ENCODE measurements at regions not wholly inside any gene's neighbourhood (a gene's known extent, or its start where the extent isn't known, plus 50 kb on each side); places are given as distances from the start of the nearest gene placed in this dataset.

DNA sequence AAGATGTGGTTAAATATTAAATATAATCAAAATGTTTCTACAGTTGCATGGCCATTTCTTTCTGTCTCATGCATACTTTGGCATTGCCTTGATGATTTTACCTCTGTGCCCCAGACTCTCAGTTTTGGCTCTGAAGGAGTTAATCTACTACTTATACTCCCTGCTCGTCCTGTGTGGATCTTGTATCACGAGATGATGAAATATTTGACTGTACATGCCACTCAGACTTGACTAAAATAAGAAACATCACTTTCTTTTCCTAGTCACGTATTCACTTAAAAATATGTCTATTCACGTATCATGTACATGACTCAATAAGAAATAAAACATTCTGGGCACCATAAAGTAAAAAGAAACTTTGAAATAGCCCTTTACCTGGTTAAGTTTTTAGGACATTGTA is 397.7 kb downstream of the RFPL4B start:
- FAIRE-seq, result no peak

DNA sequence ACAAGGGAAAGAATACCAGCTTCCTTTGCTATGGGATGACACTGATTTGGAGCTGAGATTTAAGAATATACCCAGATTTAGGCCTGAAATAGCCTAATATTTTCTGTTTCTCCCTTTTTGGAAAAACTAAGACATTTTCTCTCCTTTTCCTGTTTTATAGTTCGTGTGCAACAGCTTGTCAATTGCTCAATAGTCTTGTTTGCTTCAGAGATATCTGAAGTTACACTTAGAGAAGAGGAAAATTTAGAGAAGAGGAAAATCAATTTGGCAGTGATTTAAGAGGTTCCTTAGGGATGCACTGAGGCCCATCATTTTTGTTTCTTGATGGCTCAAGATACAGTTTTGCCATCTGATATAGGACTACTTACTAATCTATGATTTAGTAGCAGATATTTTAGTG is 398.6 kb downstream of the RFPL4B start:
- no peak for FAIRE-seq

DNA sequence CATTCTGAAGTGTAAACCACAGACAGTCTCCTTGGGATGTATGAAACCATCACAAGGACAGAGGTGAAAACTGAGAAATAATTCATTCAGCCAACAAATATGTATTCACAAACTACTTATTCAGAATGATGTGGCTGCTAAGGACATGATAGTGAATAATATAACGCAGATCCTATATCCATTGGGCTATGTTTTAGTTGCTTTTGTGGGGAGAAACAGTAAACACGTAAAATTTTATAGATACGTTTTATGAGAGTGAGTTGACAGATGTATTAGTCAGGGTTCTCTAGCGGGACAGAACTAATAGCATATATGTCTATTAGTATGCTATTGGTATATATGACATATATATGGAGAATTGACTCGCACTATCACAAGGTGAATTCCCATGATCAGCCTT is 402.5 kb downstream of the RFPL4B start:
- no peak for FAIRE-seq

DNA sequence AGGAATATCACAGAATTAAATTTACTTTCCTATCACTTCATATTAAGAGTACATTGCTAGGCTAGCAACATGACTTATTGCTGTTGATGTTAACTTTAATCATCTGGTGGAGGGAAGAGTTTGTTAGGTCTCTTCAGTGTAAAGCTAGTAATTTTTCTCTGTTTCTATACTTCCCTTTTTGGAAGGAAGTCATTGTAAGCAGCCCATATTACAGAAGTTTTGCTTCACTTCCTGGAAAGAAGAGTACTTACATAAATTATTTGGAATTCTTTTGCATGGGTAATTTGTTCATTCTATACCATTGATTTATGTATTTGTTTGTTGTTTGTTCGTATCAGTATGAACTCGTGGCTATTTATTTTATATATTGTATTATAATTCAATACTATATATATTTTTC is 405.2 kb downstream of the RFPL4B start:
- FAIRE-seq, result no peak

DNA sequence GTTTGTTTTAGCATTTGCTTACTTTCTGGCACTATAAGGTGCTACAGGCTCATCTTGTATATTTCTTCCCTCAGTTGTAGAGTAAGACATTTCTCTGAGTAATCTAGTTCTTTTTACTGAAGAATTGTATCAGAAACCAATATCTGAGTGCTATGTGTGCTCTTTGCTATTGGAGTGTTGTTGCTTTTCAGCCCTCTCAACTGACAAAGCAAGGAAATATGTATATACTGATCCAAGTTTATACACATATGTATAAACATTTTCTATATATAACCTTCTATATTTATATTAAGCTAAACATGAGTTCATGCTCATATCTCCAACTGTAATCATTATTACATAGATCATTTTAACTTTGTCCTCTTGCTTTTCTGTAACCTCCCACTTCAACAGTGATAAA is 405.7 kb downstream of the RFPL4B start:
- FAIRE-seq, result no peak

DNA sequence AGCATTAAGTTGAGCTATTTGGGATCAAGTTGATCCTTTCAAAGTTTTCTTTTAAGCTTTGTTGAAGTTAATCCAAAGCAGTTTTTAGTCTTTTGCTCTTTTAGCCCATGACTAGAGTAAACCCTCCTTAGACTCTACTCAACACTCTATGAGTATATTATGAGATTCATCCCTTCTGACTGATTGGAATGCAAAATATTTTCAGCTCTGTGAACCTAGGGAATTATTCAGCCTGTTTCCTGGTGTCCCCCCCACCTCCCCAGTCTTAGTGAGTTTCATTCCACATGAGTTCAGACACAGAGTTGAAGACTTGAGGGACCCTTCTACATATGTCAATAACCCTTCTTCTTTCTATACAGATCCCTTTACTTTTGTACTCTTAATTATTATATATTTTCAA is 413.7 kb downstream of the RFPL4B start:
- no peak for FAIRE-seq

DNA sequence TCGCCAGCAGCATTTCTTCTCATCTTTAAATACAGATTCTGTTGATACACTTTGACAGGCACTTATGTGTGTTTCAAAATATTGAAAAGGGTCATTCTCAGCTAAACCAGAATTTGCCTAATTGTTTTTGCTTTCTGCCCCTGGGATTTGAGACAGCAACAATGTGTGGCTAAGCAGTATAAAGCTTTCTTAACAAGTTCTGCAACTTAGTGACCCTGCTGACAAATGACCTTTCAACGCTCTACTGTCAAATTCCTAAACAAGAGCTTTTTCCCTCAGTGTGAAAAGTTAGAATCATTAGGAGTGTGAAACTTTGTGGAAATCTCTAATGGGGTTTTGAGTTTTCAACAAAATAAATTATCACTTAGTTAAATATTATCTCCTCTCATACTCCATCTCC is 414.6 kb downstream of the RFPL4B start:
- FAIRE-seq, result no peak

DNA sequence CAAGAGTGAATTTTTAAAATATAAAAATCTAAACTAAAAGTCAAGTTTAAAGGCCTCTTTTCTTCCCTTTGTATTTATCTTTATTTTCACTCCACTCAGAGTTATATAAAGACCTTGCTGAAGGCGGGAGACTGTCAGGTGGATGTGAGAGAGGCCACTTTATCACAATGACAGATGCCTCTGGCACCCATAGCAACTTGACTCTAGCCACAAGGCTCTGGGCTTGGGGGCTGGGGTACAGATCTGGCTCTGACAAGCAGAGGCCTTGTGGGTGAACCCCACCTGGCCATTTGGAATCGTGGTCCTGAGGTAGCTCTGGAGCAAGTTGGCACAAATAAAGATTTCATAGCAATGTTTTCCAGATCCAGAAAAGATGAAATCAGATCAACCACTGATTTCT is 417.2 kb downstream of the RFPL4B start:
- FAIRE-seq, result no peak

DNA sequence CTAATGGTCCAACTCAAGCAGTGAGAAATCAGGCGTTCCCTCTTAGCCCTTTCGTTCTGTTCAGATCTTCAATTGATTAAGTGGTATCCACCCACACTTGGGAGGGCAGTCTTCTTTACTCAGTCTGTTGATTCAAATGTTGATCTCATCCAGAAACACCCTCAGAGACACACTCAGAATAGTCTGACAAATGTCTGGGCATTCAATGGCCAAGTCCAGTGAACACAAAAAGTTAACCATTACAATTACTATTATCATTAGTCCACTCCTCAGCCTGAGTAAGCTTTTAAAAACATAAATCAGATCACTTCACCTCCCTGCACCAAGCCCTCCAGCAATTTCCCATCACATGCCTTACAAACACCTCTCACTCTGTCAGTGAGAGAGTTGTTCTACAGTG is 423.2 kb downstream of the RFPL4B start:
- no peak for FAIRE-seq

DNA sequence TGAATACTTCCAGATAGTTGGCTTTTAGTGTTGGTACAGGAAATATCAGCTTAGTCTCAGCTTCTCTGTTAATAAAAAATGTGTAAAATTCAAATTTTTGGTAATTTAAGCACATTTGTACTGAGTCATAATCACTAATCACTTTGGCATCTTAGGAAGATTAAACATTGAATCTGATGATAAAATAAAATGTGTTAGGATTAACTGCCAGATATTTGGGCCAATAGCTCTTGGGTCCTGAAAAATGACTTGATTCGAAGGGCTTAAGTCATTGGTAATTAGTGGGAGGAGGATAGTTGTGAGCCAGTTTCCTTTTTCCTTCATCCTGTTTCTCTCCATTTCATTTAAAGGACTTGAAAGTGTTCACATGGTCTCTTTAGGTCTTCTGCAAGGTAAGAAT is 426.1 kb downstream of the RFPL4B start:
- FAIRE-seq, result no peak

DNA sequence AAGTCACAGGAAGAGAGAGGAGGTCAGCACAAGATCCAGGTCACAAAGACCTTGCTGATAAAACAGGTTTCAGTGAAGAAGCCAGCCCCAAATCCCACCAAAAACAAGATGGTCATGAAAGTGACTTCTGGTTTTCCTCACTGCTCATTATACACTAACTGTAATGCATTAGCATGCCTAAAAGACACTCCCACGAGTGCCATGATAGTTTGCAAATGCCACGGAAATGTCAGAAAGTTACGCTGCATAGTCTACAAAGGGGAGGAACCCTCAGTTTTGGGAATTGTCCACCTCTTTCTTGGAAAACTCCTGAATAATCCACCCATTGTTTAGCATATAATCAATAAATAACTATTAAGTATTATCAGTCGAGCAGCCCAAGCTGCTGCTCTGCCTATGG is 427.2 kb downstream of the RFPL4B start:
- FAIRE-seq, result no peak

DNA sequence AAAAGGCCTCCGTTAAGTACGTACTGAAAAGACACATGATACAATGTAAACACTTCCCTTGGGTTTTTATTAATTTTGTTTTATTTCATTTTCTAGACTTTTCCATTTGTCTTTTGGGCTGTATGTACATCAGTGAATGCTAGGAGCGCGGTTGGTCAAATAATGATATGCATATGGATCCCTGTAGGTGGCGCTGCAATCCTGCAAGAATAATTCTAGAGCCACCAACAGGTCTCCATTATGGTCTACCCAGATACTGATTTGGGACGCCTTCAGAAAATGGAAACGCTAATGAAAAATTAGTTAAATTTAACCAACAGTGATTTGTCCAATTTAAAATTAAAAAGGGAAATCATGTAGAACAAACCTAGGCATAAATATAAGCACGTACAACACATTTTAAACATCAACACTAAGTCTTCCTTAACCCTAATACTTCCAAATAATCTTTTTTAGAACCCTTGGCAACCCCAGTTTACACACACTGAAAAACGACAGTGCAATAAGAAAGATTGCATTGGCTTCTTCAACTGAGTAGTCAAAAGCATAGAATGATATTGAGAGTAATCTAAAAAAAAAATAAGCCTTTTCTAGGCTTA is 433.5 kb downstream of the RFPL4B start:
- FAIRE-seq, result peak; percentile 96

DNA sequence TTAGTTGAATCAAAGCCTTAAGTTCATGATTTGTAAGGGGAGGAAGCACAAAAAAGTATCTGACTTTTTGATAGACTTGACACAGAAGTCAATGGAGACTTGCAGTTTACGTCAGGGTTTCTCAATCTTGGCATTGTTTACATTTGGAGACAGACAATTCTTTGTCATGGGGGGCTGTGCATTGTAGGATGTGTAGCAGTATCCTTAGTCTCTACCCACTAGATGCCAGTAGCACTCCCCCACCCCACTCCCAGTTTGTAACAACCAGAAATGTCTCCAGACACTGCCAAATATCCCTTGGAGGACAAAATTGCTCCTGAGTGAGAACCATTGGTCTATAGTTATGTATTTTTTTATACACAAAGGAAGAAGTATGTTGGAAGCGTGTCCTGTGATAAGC is 434.1 kb downstream of the RFPL4B start:
- no peak for FAIRE-seq

DNA sequence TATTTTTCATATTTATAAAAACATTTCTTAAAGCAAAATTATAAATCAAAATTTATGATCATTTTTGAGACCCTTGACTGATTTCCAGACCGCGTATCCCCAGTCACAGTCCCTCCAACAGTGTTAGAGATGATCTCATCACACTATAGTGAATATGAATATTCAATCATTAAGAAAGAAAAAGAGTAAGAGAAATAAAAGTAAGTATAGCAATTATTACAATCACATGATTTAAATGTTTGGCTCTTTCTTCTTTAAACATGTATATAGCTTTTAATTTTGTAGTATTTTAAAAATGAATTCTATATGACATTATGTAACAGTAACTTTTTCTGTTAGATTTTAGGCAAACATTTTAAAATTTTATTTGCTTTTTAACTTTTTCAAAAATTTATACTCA is 438.3 kb downstream of the RFPL4B start:
- FAIRE-seq, result peak; percentile 76

DNA sequence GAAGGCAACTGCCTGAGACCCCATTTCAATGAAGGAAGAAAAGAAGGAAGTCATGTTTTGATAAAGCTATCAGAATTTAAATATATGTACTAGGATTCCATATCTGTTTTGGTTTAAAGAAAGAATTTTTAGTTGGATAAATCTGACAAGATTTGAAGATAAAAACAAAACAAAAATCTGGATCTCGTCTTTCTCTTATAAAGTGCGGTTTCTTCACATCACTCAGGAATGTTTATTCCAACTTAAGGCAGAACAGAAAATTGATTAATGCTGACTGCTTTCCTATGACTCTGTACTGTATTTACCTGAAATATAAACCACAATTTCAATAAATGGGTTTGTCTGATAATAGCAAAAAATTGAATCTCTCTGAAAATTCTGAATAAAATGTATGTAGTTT is 439.7 kb downstream of the RFPL4B start:
- no peak for FAIRE-seq

DNA sequence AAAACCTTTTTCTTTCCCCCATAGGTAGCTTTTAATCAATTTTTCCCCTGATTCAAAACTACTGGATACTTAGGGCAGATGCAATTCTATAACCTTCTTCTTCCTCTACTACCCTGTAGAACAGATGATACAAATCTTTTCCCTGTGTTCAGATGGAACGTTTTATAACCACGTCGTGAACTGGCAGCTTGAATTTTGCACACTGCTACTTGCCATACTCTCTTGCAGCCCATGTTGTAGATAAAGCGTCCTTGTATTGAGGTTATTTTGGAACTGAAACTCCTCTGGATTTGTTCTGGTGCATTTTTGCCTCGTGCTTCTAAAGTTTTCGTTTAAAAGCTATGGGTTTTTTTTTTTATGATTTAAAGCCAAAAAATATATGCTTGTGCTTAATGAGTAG is 440.2 kb downstream of the RFPL4B start:
- FAIRE-seq, result no peak

DNA sequence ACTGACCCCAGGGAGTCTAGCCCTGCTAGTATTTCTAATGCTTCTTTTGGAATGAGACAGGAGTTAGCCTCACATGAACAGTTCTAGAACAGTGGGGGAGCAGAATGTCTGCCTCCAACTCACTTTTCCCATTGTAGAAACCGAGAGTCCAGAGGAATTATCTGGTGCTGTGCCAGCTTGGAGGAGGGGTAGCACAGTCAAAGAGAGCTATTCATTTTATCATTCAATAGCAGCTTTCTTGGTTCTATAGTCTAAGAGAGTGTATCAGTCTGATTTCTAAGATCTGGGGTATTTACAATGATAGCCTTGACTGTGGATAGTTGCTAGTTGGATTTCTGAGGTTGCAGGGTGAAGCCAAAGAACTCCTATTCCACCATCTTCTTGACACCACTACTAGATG is 448.2 kb downstream of the RFPL4B start:
- no peak for FAIRE-seq

DNA sequence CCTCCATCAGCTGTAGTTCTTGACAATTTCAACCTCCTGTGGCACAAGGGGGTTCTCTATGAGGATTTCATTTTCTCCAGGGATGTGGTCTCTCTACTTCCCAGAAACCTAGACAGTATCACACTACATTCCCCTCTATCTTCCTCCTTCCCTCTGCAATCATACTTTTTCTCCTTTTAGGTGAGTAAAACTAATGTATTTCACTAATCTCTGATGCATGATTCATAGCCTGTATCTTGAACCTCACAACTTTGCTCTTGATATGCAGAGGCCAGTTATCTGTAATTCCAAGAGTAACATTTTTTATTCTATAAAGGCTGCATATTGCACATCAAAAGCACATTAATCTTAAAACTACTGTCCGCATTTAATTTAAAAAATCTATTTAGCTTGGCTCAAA is 449.6 kb downstream of the RFPL4B start:
- FAIRE-seq, result no peak

DNA sequence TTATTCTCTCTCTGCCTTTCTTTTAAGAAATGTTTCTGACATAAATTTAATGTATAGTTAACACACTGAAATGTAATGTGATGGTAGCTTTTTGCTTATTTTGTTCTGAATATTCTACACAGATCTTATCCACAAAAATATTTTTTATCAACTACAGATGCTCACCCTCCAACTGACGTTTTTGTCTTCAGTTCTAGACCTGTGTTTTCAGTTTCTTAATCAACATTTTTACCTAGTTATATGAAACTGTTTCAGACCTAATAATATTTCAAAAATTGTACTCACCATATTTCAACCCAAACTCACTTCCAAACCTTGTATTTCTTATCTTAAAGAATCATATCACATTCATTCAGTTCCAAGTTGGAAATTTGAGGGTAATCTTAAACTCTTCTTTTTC is 452.8 kb downstream of the RFPL4B start:
- FAIRE-seq, result no peak

DNA sequence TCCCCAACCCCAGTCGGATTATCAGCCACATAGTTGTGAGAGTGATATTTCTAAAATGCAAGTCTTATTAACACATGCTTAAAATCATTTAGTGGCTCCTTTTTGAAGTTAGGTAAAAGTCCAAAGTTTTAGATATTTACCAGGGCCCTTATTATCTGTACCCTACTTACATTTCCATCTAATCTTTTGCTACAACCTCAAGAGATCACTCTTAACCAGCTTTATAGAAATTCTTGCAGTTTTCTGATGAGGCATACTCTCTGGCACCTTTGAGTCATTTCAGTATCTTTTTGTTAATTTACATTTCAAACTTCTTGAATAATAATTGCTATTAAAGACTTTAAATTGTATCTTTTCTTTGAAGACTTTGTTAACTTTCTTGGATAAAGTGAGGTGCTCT is 453.3 kb downstream of the RFPL4B start:
- FAIRE-seq, result no peak

DNA sequence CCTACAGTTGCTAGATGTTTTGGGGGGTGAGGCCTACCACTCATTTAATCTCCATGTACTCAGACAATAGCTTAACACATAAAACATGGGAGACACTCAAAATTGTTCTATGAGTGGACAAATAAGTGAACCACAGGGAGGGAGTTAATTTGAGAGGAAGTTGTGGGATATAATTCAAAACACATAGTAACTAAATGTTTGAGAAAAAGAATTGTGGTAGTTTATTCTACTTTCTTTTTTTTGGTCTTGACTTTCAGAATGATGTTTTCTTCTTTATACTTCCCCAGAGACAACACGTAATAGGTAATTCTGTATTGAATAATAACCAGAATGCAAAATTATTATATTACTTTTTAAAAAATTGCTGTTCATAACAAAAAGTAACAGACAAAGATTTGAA is 453.8 kb downstream of the RFPL4B start:
- peak; percentile 57 for FAIRE-seq

DNA sequence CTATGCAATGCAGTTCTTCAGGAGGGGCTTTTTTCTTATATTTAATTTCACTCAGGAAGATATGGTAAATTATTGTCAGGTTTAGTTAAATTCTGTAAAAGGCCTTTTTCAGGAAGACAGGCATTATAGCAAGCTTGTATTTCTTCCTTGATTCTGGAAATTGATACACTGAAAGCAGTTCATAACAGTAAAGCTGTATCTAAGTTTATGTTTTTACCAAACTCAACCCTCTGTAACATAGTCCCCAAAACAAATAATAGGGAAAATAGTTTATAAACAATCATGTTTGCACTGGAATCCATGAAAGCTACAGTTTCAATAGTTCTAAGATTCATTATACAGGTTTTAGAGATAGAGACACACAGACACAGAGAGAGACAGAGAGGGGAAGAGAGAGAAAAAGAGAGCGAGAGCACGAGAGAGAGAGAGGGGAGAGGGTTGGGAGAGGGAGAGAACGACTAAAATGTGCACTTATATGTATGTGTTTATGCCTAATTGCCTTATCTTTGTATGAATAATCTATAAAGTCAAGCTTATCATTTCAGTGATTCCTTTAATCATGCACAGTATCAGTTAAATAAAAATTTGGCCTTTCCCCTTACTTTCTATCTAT is 454.4 kb downstream of the RFPL4B start:
- FAIRE-seq, result no peak

DNA sequence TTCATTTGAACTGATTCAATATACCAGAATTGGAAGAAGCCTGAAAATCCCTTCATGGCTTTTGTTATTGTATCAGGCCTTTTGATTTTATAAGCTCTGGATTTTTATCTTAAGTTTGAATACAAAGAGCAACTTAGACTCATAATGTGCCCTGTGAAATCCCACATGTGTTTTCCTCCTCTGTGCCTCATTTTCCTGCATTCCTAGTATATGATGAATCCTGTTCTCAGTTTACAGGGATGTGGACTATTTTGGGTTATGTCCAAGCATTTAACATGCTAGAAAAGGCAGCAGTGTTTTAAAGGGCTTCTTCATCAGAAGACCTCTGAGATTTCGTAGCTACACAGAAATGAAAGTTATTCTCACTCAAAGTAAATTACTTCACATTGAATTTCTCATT is 455.0 kb downstream of the RFPL4B start:
- no peak for FAIRE-seq

DNA sequence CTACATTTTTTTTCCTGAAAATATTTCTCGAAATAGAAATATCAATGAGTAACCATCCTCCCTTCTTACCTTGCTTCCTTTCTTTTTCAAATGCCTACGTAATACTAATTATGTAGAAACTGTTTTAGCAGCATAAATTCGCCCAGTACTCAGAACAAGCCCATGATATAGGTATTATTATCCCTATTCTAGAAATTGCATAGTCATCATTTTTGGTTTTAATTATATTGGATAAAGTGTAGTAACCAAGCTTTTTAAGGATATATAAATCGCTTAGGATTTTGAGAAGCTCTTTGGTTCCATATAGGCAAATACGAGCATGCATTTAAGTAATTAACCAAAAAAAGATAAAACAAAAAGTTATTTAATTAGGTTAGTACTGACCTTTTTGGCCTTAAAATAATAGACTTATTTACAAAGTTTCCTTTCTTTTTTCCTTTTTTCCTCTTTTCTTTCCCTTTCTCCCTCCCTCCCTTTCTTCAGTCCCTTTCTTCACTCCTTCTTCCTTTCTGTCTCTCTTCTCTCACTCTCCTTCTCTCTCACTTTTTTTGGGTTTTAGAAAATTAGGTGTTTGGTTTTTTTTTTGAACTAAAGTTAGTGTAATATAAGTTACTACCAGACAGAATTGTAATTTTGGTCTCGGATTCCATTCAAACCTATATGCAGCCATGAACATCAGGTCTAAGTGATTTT is 457.7 kb downstream of the RFPL4B start:
- no peak for FAIRE-seq
